NCI-H82 (cell line): ENCODE measurements at regions not wholly inside any gene's neighbourhood (a gene's known extent, or its start where the extent isn't known, plus 50 kb on each side); places are given as distances from the start of the nearest gene placed in this dataset.

Experiments
- DNase-seq: peaks from one replicate; lab custom pipeline; 2025; lab: John Stamatoyannopoulos, UW

DNA sequence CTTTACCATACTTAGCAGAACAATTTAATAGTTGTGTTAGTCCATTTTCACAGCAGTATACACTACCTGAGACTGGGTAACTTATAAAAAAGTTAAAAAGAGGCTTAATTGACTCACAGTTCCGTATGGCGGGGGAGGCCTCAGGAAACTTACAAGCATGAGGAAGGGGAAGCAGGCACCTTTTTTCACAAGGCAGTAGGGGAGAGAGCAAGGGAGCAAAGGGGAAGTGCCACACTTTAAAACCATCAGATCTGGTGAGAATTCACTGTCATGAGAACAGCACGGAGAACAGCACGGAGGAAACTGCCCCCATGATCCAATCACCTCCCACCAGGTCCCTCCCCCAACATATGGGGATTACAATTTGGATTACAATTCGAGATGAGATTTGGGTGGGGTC, 269.9 kb downstream of the MTRR start:
- peak; percentile 6 for DNase-seq

DNA sequence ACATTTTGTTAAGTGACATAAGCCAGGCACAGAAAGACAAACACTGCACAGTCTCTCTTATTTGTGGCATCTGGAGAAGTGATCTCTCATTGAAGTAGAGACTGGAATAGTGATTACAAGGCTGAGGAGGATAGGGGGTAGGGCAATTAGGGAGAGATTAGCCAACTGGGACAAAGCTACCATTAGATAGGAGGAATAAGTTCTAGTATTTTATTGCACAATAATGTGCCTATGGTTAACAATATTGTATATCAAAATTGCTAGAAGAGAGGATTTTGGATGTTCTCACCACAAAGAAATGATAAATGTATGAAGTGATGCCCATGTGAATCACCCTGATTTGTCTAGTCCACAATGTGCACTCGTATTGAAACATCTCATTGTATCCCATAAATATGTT, 281.8 kb downstream of the MTRR start:
- DNase-seq = no peak

DNA sequence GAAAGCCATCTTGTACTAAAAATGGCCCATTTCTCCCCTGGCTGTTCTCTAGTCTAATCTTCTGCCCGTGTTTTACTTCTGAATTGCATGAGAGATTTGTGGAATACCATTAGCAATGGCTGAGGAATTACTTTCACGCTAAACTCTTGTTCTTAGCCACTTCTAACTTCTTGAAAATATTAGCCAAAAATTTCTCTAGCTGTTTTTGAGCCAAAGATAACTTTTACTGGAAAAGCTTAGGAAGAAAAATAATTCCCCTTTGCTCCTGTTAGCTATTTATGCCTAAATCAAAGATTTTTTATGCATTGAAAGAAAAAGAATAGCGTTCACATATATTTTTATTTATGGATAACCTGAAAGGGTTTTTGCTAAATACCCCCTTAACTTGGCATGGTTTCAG, 287.8 kb downstream of the MTRR start:
- DNase-seq = no peak

DNA sequence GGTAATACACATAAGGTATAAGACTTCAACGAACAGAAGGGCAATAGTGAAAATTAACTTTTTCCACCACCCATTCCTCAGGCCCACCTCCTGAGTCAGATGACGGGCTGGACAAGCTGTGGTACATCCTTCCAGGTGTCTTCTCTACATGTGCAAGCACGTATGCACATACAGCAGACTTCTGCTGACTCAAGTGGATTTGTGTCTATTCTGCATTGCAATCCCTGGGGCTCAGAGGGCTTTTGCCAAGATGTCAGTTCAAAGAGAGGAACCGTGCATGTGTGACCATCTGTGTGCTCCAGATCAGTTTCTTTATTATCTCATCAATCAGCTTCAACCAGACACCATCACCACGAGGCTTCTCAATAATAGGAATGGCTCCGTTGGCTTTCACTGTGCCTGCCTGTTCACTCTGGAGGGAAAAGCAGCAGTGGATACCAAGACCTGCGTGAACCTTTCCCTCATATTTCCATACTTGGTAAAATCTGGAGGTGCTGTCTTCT, 288.4 kb downstream of the MTRR start:
- DNase-seq = peak; percentile 33

DNA sequence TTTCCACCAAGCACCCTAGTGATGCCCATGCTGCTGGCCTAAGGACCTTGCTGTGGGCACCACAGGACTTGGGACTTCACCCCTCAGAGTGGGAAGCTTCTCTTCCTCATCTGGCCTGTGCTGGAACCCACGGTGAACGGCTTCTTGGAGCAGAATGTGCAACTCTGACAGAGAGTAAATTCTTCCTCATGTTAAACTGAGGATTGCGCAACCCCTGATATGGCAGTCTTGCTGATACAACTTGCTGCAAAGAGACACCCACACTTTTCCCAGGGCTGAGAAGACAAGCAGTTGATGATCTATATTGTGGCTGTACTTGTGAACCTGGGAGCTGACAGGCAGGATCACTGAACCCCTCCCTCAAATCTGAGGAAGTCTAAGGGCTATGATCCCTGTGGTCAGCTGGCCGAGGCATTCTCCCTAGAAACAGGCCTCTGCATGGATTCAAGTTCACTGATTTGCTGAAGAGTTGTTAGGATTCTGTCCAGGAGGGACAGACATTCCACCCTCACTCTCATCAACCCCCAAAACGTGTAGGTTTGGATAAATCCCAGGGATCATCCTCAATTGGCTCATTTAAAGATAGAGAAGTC, 307.2 kb downstream of the MTRR start:
- no peak for DNase-seq

- DNase-seq = peak; percentile 61
Measured at GRCh38 chr5:8184455-8185063, 315.6 kb downstream of the MTRR start.

DNA sequence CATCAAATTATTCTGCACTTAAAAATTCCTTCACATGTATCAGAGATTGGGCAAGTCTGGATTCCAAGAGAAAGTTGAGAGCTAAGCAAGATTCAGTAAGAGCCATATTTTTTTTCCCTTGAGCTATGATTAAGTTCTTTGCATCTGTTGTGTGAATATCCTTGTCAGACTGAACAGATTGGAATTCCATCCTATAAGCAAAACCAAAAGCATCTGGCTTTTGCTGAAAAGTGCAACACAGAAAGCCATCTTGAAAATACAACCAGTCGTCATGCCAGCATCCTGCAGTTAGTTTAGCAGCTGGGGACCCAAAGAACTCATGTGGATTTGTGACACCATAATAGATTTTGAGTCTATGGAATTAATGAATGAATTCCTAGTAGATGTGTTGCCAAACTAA, 316.9 kb downstream of the MTRR start:
- no peak for DNase-seq

DNA sequence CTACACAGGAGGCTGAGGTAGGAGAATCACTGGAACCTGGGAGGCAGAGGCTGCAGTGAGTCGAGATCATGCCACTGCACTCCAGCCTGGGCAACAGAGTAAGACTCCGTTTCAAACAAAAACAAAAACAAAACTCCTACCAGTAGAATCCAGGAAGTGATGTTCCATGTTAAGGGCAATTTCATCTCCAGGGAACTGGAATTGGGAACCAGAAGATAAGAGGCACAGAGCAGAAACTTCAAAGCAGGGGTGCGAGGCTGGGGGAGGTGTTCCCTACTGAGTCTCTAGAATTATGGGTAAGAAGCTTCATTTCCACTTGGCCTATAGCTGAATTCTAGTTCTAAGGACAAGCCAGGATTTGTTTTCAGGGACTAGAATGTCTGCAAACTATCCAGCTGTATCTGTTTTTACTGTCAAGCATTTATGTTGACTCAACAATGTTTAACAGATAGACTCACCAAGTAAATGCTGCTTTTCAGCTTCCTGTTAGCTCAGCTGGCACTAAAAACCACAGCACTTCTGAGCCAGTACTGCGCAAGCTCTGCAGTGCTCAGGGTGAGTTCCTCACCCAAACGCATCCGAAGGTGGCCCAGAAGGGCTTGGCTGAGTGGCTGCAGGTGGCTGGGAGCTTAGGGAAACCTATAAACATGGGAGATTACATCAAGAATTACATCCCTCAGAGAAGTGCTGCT, 320.1 kb downstream of the MTRR start:
- DNase-seq = no peak

GRCh38 chr5:8192840-8193239, 323.9 kb downstream of the MTRR start:
- no peak for DNase-seq

DNA sequence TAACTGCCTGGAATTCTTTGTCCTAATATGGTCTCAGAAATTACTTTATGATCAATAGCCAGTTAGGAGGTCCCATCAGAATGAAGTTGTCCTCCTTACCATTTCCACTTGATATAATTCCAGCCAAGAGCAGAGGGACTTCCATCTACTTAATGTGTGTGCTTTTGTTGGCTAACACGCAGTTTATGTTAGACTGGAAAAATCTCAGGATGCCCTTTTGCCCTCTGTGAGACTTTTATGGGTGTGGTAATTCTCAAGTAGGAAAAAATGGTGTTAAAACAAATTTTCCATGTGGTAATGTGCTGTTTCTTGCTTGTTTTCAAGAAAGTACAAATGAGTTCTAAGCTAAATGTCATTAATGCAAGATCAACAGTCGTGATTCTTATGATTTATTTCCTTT, 327.1 kb downstream of the MTRR start:
- DNase-seq = no peak

- DNase-seq = no peak
Measured at GRCh38 chr5:8208307-8208706, 339.4 kb downstream of the MTRR start.

DNA sequence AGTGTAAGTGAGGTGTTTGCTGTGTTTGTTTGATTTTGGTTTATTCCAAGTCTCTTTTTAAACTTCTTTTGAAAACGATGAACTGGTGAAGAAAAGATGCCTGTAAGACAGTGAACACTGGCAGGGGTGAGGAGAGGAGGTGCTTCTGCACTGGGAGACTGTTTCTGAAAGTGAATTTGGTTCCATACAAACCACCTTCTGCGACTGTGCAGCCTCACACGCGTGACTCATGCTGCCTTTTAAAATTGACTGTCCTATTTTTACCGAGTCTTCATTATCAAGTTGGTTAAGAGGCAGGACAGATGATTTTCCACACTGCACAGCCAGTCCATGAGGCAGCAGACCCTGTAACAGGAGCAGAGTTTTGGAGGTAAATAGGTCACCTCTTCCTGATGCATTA, 340.6 kb downstream of the MTRR start:
- no peak for DNase-seq

GRCh38 chr5:8213701-8214240, 344.8 kb downstream of the MTRR start:
- DNase-seq = no peak

DNA sequence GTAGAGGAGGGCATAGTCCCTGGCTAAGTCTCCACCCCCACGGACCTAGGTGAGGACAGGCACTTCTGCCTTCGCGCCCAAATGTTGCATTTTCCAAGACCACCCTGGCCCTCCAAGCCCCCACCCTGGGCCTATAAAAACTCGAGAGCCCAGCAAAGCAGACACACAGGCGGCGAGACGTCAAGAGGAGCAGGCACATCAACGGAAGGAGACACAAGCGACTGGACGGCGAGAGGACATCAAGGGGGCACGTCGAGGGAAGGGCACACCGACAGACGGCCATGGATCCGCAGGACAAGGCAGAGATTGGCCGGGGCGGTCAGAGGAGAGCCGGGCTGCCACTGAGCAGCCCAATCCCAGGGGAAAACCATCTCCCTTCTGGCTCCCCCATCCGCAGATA, 348.0 kb downstream of the MTRR start:
- no peak for DNase-seq

GRCh38 chr5:8226148-8226547, 357.2 kb downstream of the MTRR start:
- no peak for DNase-seq

DNA sequence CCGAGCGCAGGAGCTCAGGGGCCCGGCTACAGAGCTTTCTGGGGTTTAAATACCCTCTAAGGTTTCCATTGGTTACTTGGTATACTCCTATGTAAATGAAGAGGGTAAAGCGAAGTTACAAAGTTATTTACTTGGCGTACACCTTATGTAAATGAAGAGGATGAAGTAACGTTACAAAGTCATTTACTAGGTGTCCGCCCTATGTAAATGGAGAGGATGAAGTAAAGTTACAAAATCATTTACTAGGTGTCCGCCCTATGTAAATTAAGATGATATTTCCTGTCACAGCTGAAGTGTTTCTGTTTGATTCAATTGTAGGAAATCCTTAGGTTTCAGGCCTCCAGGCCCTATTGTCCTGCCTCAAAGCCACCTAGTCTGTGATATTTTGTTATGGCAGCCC, 358.2 kb downstream of the MTRR start:
- DNase-seq = no peak

DNA sequence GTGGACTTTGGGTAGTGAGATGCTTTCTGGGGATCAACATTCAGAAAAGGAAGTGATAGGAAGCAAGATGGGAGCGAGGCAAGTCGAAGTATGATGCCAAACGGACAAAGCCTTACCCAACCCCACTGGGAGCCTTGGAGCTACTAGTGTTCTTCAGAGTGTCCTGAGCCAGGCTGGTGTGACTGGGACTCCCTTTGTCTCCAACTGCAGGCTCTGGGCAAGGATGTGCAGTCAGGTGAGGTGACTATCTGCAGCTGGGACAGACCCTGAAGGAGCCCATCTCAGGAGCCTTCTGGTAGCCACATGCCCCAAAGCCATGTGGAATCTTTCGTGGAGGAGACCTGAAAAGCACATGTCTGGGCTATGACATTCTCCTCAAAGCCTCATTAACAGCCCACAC, 360.6 kb downstream of the MTRR start:
- DNase-seq = no peak

DNA sequence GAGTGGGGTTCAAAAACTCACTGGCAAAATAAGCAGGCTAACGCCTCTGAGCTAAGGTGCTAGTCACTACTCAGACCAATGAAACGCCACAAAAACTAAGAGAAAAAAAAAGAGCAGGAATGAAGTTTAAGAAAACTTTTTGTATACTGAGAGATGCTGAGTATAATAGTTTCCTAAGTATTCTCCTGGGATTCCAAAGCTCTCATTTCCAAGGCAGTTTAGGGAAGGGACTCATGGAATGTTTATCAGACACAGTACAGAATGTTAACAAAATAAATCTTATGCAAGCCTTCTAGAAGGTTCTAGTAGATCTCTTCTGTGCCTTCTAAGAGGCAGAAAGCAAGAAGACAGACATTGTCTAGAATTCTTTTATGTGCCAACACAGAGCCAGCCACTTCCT, 361.9 kb downstream of the MTRR start:
- DNase-seq = no peak

DNA sequence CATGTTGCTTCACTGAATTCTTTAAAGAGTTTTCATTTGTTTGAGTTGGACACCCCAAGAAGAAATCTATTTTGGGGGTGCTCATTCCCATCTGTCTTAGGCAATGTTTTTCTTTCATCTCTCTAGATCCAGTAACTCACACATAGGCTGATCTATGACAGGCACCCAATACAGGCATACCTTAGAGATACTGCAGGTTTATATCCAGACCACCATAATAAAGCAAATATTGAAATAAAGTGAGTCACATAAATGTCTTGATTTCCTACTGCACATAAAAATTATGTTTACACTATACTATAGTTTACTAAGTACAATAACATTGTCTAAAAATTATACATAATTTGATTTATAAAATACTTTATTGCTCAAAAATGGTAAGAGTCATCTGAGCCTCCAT, 364.5 kb downstream of the MTRR start:
- no peak for DNase-seq

GRCh38 chr5:8234179-8234770, 365.3 kb downstream of the MTRR start:
- no peak for DNase-seq

- DNase-seq = peak; percentile 79
Measured at GRCh38 chr5:8238080-8238479, 369.1 kb downstream of the MTRR start.

DNA sequence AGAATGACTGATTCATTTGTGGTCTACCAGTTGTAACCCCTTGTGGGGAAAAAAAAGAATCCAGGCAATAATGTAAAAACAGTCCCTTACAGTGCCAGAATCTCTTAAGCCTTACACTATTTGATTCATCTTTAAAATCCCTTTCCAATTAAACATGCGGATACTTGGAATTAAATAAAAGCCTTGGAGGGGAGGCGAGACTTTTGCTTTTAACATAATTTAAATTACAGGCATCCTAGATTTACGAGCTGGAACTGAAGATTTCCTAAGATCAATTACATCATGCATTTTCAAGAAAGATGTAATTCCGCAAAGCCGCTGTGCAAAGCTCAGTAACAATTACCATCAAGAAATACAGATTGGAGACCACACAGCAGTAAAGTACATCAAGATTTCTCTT, 370.2 kb downstream of the MTRR start:
- no peak for DNase-seq

DNA sequence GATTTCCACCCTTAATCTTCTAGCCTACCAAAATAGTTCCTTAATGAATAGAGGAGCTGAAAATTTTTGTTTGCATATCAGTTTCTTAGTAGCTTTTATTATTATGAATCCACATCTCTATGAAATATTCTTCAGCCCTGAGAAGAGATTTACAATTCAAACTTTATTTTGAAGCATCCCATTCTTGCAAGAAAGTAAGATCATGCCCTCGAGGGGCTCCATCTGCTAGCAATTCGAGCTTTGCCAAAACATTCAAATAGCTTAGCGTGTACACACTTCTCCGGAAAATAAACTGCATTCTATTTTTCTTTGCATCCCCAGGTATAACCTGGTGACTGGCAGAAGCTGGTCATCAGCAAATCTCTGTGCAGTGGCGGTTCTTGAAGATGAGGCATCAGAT, 370.7 kb downstream of the MTRR start:
- no peak for DNase-seq
